ENCODE measurements at regions not wholly inside any gene's neighbourhood (a gene's known extent, or its start where the extent isn't known, plus 50 kb on each side); places are given as distances from the start of the nearest gene placed in this dataset.

DNA sequence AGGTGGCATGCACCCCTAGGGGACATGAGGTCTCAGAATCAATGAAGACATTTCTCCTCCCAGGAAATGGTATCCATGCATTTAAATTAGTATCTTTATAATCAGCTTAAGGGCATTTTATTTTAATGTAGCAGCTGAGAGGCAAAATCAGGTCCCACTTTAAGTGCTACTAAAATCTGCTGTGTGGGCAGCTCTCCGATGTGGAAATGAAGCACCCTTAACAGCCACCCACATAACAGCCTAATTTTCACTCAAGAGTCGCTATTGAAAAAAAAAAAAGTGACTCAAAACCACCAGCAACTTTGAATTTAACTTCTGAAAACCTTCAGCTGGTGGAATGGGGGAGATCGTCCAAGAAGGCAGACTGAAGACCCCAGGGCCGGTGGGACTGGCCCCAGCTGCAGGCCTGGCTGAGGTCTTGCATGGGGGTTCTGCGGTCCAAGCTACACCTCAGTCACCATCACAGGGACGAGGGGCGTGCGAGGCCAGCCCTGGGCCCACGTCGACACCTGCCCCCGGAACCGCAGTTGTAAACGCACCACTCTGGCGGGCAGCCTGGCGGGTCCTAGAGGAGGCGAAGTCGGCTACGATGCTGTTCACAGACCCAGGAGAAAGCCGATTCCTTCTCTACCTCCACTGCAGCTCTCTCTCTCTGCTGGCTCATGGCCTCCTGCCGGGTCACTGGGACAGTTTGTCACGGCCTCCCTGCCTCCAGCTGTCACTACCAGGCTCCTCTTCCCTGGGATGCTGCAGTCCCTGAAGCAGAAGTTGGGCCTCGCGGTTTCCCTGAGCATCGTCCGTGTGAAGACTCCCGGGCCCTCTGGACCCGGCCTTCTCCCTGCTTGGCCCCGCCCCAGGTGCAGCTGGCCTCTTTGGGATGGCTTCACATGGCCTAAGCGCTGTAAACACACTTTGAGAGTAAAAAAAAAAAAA is 111.9 kb downstream of the KCNF1 start:
- TF ChIP-seq, protein P1, sequence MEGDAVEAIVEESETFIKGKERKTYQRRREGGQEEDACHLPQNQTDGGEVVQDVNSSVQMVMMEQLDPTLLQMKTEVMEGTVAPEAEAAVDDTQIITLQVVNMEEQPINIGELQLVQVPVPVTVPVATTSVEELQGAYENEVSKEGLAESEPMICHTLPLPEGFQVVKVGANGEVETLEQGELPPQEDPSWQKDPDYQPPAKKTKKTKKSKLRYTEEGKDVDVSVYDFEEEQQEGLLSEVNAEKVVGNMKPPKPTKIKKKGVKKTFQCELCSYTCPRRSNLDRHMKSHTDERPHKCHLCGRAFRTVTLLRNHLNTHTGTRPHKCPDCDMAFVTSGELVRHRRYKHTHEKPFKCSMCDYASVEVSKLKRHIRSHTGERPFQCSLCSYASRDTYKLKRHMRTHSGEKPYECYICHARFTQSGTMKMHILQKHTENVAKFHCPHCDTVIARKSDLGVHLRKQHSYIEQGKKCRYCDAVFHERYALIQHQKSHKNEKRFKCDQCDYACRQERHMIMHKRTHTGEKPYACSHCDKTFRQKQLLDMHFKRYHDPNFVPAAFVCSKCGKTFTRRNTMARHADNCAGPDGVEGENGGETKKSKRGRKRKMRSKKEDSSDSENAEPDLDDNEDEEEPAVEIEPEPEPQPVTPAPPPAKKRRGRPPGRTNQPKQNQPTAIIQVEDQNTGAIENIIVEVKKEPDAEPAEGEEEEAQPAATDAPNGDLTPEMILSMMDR (IDR thresholded peaks at IDR 0.05; ENCODE audit: low read depth, low read length), result no peak
- Histone ChIP-seq H3K4me3 (ENCODE audit: low read depth, low read length) (no peak overlapping the region), H3K4me1 (no peaks in the 10 kb centered on the region), H3K9me3 (no peaks in the 10 kb centered on the region), H3K36me3 (no peaks in the 10 kb centered on the region), H3K27me3 (no peaks in the 10 kb centered on the region)
- DNase-seq, result no peak

GRCh38 chr2:11024259-11024645 is 112.5 kb downstream of the KCNF1 start:
- Histone ChIP-seq H3K27me3 (no peaks in the 10 kb centered on the region), H3K36me3 (no peaks in the 10 kb centered on the region), H3K4me1 (no peaks in the 10 kb centered on the region), H3K9me3 (no peaks in the 10 kb centered on the region), H3K4me3 (ENCODE audit: low read depth, low read length) (no peak overlapping the region)
- DNase-seq, result no peak
- TF ChIP-seq, protein P1 (IDR thresholded peaks at IDR 0.05; ENCODE audit: low read depth, low read length), result no peak

DNA sequence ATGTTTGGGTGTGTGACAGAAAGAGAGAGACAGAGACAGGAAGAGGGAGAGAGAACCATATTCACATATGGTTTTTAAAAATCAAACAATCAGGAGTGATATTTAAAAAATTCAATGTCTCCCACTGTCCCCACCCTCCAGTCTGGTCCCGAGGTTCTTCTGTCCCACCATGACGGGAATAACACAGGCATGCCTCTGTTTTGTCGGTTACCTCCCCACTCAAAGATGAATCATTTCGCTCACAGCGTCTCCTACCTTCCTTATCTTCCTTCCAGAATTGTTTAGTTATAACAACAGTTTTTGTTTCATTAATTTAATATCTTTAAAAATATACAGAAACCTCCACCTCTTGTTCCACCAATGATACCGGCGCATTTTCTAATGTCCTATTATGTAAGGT is 113.0 kb downstream of the KCNF1 start:
- TF ChIP-seq, protein P1 (IDR thresholded peaks at IDR 0.05; ENCODE audit: low read depth, low read length), result no peak
- Histone ChIP-seq H3K4me3 (ENCODE audit: low read depth, low read length) (no peak overlapping the region), H3K4me1 (no peaks in the 10 kb centered on the region), H3K27me3 (no peaks in the 10 kb centered on the region), H3K9me3 (no peaks in the 10 kb centered on the region), H3K36me3 (no peaks in the 10 kb centered on the region)
- no peak for DNase-seq

DNA sequence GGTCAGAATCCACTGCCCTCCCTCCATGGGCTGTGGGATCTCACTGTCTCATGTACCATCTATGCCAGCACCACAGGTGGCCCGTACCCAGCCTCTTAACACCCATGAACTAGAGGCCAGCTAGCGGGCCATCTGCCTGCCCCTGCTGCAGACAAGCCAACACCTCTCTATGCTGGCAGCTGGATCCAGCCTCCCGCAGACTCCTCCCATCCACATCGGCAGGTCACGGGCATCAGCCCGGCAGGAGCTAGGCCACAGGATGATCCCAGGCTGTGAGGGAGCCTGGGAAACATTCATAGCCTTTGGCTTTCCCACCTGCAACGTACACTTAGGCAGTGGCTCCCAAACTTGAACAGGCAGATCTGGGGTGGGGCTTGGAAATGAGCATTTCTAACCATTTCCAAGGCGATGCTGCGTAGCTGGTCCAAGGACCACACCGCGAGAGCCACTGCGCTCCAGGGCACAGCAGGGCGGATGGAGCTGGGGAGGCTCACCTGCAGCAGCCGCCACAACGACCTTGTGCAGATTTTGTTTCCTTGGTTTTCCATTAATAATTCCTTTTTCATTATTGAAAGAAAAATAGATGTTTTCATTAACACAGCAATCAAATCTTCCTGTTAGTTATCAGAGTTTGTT is 114.7 kb downstream of the KCNF1 start:
- H3K36me3 ChIP-seq, result no peaks in the 10 kb centered on the region
- no peaks in the 10 kb centered on the region for H3K9me3 ChIP-seq
- no peak overlapping the region for H3K4me3 ChIP-seq (ENCODE audit: low read depth, low read length)
- H3K27me3 ChIP-seq, result no peaks in the 10 kb centered on the region
- DNase-seq, result no peak
- H3K4me1 ChIP-seq, result no peaks in the 10 kb centered on the region
- TF ChIP-seq, protein P1 (IDR thresholded peaks at IDR 0.05; ENCODE audit: low read depth, low read length), result no peak

DNA sequence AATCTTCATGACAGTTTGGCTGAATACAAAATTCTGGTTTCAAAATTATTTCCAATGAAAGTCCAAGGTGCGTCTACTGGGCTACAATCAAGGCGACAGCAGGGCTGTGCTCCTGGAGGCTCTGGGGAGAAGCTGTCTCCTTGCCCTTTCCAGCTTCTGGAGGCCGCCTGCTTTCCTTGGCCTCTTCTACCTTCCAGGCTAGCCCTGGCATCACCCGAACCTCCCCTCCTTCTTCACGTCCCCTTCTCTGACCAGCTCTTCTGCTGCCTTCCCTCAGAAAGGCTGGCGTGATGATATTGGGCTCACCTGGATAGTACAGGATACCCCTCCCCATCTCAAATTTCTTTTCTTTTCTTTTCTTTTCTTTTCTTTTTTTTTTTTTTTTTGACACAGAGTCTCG is 115.5 kb downstream of the KCNF1 start:
- Histone ChIP-seq H3K36me3 (no peaks in the 10 kb centered on the region), H3K9me3 (no peaks in the 10 kb centered on the region), H3K4me1 (no peaks in the 10 kb centered on the region), H3K27me3 (no peaks in the 10 kb centered on the region), H3K4me3 (ENCODE audit: low read depth, low read length) (no peak overlapping the region)
- TF ChIP-seq, protein P1 (IDR thresholded peaks at IDR 0.05; ENCODE audit: low read depth, low read length), result no peak
- DNase-seq, result no peak

DNA sequence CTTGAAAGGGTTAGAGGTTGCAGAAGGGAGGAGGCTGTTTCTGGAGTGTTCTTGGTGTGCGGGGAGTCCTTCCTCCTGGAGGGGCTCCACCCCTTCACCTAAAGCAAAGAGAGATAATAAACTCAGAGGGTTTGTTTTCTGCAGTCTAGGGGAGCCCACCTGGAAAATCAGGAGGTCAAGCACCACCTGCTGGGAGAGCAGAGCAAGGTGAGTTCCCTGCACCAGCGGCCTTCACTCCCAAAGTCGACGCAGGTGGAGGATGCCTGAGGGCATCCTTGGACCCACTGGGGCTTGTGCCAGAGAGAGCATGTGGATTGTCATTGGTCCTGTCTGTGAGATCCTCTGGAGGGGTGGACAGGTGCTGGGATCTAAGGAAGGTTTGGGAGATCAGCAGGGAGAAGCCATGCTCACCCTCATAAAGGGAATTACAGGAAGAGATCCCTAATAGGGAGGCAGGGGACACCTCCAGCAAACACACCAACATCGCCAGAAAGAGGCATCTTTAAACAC is 116.7 kb downstream of the KCNF1 start:
- H3K4me1 ChIP-seq, result no peaks in the 10 kb centered on the region
- TF ChIP-seq, protein P1 (IDR thresholded peaks at IDR 0.05; ENCODE audit: low read depth, low read length), result peak; percentile 19; the same call in 1 of the 2 replicates
- DNase-seq, result no peak
- H3K4me3 ChIP-seq (ENCODE audit: low read depth, low read length), result no peak overlapping the region
- no peaks in the 10 kb centered on the region for H3K27me3 ChIP-seq
- no peaks in the 10 kb centered on the region for H3K36me3 ChIP-seq
- H3K9me3 ChIP-seq, result no peaks in the 10 kb centered on the region
